T-cell (primary cell): ENCODE measurements at regions not wholly inside any gene's neighbourhood (a gene's known extent, or its start where the extent isn't known, plus 50 kb on each side); places are given as distances from the start of the nearest gene placed in this dataset.

Source experiments
- ATAC-seq, 4 experiments: fragments of 200-7000 bp in 3 of 4; fragments of 150-1000 bp in 1 of 4; cut with Tn5 transposase; replicated peaks in 1 of 4; 1 replicate in 3 of 4; 2 replicates in 1 of 4; pipeline ENCODE4 v1.10.0; 2021; ENCODE audit warnings: moderate library complexity in 3 of 4, mild to moderate bottlenecking in 2 of 4, moderate number of reproducible peaks in 1 of 4
- CTCF ChIA-PET, 2 donors: fragments of 300-600 bp; sonication (Branson Sonifier 250); formaldehyde crosslinking; loops; one replicate each; lab custom pipeline; 2022; ENCODE audit warnings: antibody characterized with exemption in 2 of 2; lab: Charles Lee
- POLR2A ChIA-PET, 2 donors: fragments of 300-600 bp; sonication (Branson Sonifier 250); formaldehyde crosslinking; loops; one replicate each; lab custom pipeline; 2022; ENCODE audit warnings: antibody characterized with exemption in 2 of 2; lab: Charles Lee
- DNase-seq, 35 experiments: peaks; one replicate each; pipeline versions ENCODE4 v3.0.0 to v3.0.0-alpha.2; 2013 to 2023
- H3K27ac ChIP-seq: one replicate; pipeline ENCODE4 v1.5.1; 2013; ENCODE audit warnings: low read length
- H3K27me3 ChIP-seq, 2 experiments: replicated peaks in 1 of 2; 1 replicate in 1 of 2; 2 replicates in 1 of 2; pipeline versions ENCODE4 v1.6.1 to v1.7.0; 2013; ENCODE audit warnings: low read length in 1 of 2, mixed read lengths in 1 of 2; ENCODE audit not compliant: control insufficient read depth in 2 of 2, insufficient read depth in 2 of 2; ENCODE audit errors: extremely low read depth in 1 of 2
- H3K36me3 ChIP-seq, 2 donors: 1 replicate in 1 of 2; 2 replicates in 1 of 2; pipeline versions ENCODE4 v1.6.1 to v1.7.0; 2013; ENCODE audit warnings: low read length in 1 of 2; ENCODE audit not compliant: control insufficient read depth in 2 of 2, insufficient read depth in 1 of 2; ENCODE audit errors: extremely low read depth in 1 of 2
- H3K4me1 ChIP-seq, 2 experiments: 1 replicate in 1 of 2; 2 replicates in 1 of 2; pipeline versions ENCODE4 v1.6.1 to v1.7.0; 2013; ENCODE audit warnings: low read length in 2 of 2, mixed read lengths in 1 of 2; ENCODE audit not compliant: insufficient read depth in 2 of 2, control insufficient read depth in 1 of 2; ENCODE audit errors: extremely low read depth in 1 of 2
- H3K4me3 ChIP-seq, 2 donors: 1 replicate in 1 of 2; 2 replicates in 1 of 2; pipeline versions ENCODE4 v1.5.1 to v1.7.0; 2013; ENCODE audit warnings: mild to moderate bottlenecking in 2 of 2, low read length in 1 of 2, moderate library complexity in 1 of 2; ENCODE audit not compliant: control insufficient read depth in 1 of 2; ENCODE audit errors: extremely low read depth in 1 of 2
- H3K9me3 ChIP-seq: 2 replicates; pipeline ENCODE4 v1.7.0; 2013
- H3K27ac Mint-ChIP-seq, 2 donors: one replicate each; pipeline ENCODE4 v1.8.0; 2020 to 2021; ENCODE audit warnings: mild to moderate bottlenecking in 2 of 2, mixed read lengths in 2 of 2
- H3K27me3 Mint-ChIP-seq, 2 donors: one replicate each; pipeline ENCODE4 v1.8.0; 2021 to 2022; ENCODE audit warnings: mixed read lengths in 2 of 2
- H3K36me3 Mint-ChIP-seq: one replicate; pipeline ENCODE4 v1.8.0; 2021; ENCODE audit warnings: mixed read lengths
- H3K4me1 Mint-ChIP-seq, 3 donors: one replicate each; pipeline ENCODE4 v1.8.0; 2020 to 2022; ENCODE audit warnings: mixed read lengths in 3 of 3, mild to moderate bottlenecking in 1 of 3
- H3K4me3 Mint-ChIP-seq, 3 donors: one replicate each; pipeline ENCODE4 v1.8.0; 2020 to 2022; ENCODE audit warnings: mild to moderate bottlenecking in 3 of 3, mixed read lengths in 3 of 3, moderate library complexity in 3 of 3
- H3K9me3 Mint-ChIP-seq, 3 donors: one replicate each; pipeline ENCODE4 v1.8.0; 2020 to 2022; ENCODE audit warnings: mixed read lengths in 3 of 3
- WGBS: methylation state at CpG from one replicate; pipeline ENCODE4 v1.1.5; 2013; ENCODE audit warnings: missing lambda C conversion rate; ENCODE audit not compliant: insufficient coverage; 5-methylcytosine and 5-hydroxymethylcytosine counted together

DNA sequence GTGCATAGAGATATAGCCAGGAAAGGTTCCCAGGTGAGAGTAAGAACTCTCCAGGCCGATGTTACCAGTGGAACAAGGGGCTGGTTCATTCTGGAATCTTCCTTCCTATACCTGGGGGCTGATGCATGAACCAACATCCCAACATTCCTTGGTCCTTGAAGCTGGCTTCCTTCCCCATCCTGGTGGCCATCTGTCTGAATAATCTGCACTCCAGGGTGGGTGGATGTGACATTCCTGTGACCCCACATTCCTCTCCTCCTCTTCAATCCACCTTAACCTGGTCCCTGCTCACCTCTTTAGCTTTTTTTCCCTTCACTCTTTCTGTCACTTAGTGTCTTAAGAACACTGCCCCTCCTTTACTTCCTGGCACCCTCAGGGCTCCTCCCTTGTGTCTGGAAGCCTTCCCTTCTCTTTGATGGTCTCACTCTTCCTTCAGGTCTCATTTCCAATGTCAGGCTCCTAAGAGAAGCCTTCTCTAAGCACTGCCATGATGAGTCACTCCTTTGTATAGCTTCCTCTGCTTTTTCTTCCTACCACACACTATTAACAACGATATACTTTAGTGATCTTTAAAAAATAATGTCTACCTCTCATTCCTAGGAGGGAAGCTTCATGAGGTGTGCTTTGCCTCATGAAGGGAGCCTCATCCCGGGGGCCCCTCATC lies 80.3 kb downstream of the BOD1 start:
- no peak overlapping the region for H3K4me3 ChIP-seq
- WGBS: 80% methylated on average over 1 of the region's 3 CpGs
- no peaks in the 10 kb centered on the region for H3K36me3 ChIP-seq
- no peak overlapping the region for H3K27ac Mint-ChIP-seq
- H3K4me1 ChIP-seq: no peaks in the 10 kb centered on the region
- CTCF ChIA-PET: no interaction called here
- no peaks in the 10 kb centered on the region for H3K9me3 ChIP-seq
- peaks cover 0 to 8% of the 10 kb centered on the region in 2 experiments for H3K27me3 ChIP-seq
- no peak for DNase-seq
- ATAC-seq: no peak
- H3K9me3 Mint-ChIP-seq: no peaks in the 10 kb centered on the region
- H3K36me3 Mint-ChIP-seq: no peaks in the 10 kb centered on the region
- POLR2A ChIA-PET: no interaction called here
- no peaks in the 10 kb centered on the region for H3K4me1 Mint-ChIP-seq
- no peak overlapping the region for H3K27ac ChIP-seq
- H3K27me3 Mint-ChIP-seq: peaks cover 17 to 31% of the 10 kb centered on the region in 2 donors
- H3K4me3 Mint-ChIP-seq: no peak overlapping the region

DNA sequence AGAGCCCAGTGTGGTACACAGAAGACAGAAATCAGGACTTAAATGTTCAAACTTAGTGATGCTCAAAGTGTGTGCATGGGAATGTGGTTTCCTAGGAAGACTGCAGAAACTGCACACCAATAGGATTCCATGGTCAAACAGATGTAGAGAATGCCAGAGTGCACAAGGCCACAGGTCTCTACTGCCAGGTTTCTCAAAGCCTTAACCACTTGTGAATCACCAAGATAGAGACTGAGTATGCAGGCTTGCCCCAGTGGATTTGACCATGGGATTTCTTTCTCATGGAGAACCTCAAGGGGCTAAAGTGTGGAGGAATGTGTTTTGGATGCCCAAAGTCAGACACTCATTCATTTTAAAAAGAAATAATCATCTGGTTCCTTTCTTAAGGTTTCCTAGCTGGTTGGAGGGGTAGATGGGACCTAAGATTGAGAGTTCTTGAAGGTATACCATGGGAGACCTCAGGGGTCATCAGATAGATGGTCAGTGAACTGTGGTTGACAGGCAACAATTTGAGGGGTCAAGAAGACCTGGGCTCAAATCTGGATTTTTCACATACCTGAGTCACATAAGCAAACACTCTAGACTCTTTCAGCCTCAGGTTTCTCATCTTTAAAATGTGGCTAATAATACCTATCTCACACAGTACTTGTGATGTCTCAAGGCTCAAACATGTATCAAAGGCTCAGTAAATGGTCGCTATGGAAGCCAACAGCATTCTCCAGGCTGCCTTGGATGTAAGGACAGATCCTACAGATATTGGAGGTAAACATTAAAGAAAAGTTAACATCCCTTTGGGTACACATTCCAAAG lies 81.1 kb downstream of the BOD1 start:
- Histone ChIP-seq H3K27me3 (peaks cover 0 to 8% of the 10 kb centered on the region in 2 experiments), H3K36me3 (no peaks in the 10 kb centered on the region), H3K4me3 (no peak overlapping the region), H3K4me1 (no peaks in the 10 kb centered on the region), H3K9me3 (no peaks in the 10 kb centered on the region), H3K27ac (no peak overlapping the region)
- DNase-seq (no peak), ATAC-seq (no peak)
- Mint-ChIP-seq H3K9me3 (no peaks in the 10 kb centered on the region), H3K36me3 (no peaks in the 10 kb centered on the region), H3K27me3 (peaks cover 17 to 25% of the 10 kb centered on the region in 2 donors), H3K4me1 (no peaks in the 10 kb centered on the region), H3K27ac (no peak overlapping the region), H3K4me3 (no peak overlapping the region)
- CTCF ChIA-PET: no interaction called here
- POLR2A ChIA-PET: no interaction called here
- WGBS: no CpG with 5 or more reads among the region's 1 CpG

DNA sequence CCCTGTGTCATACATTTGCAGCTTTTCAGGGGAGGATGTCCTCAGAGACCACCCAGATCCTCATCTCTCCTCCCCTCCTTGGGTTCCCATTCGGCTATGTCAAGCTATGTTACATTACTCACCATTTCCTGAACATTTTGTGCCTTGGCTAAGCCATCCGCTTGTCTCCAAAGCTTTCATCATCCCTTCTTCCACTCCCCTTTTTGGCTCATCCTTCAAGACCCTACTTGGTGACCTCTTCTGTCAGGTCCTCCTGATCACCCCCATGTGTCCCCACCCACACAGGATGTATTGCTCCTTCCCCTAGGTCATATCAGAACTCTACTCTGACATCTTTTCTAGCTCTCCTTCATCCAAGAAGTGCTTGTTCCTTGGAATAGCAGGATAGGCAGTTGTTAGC lies 81.8 kb downstream of the BOD1 start:
- CTCF ChIA-PET: interaction anchor here in 1 of 2 donors (0.6 kb wide), 1 partner anchor 1766 kb away, joined by 3 read pairs; no protein-coding TSS in a partner anchor
- no peaks in the 10 kb centered on the region for H3K36me3 ChIP-seq
- no peak overlapping the region for H3K27ac ChIP-seq
- Mint-ChIP-seq H3K27ac (no peak overlapping the region), H3K27me3 (peaks cover 13 to 22% of the 10 kb centered on the region in 2 donors), H3K9me3 (no peaks in the 10 kb centered on the region), H3K4me1 (no peaks in the 10 kb centered on the region), H3K36me3 (no peaks in the 10 kb centered on the region), H3K4me3 (no peak overlapping the region)
- 67% methylated on average over 2 of the region's 2 CpGs for WGBS
- H3K9me3 ChIP-seq: no peaks in the 10 kb centered on the region
- peaks cover 0 to 8% of the 10 kb centered on the region in 2 experiments for H3K27me3 ChIP-seq
- ATAC-seq (no peak), DNase-seq (no peak)
- POLR2A ChIA-PET: no interaction called here
- no peak overlapping the region for H3K4me3 ChIP-seq
- H3K4me1 ChIP-seq: no peaks in the 10 kb centered on the region

- no peak overlapping the region for H3K27ac Mint-ChIP-seq
- H3K4me1 Mint-ChIP-seq: no peaks in the 10 kb centered on the region
- H3K36me3 ChIP-seq: no peaks in the 10 kb centered on the region
- H3K9me3 ChIP-seq: no peaks in the 10 kb centered on the region
- no peak overlapping the region for H3K4me3 Mint-ChIP-seq
- peaks cover 13 to 21% of the 10 kb centered on the region in 2 donors for H3K27me3 Mint-ChIP-seq
- no peak overlapping the region for H3K4me3 ChIP-seq
- no peaks in the 10 kb centered on the region for H3K36me3 Mint-ChIP-seq
- CTCF ChIA-PET: no interaction called here
- no CpG with 5 or more reads among the region's 1 CpG for WGBS
- no peaks in the 10 kb centered on the region for H3K9me3 Mint-ChIP-seq
- no peak for ATAC-seq
- no peaks in the 10 kb centered on the region for H3K4me1 ChIP-seq
- POLR2A ChIA-PET: no interaction called here
- H3K27ac ChIP-seq: no peak overlapping the region
- peaks cover 0 to 8% of the 10 kb centered on the region in 2 experiments for H3K27me3 ChIP-seq
- DNase-seq: no peak
These were observed 82.4 kb downstream of the BOD1 start for GRCh38 chr5:173534031-173534430.

GRCh38 chr5:173532689-173533250 lies 83.7 kb downstream of the BOD1 start:
- 79% methylated on average over 5 of the region's 6 CpGs for WGBS
- Histone ChIP-seq H3K27me3 (peaks cover 0 to 10% of the 10 kb centered on the region in 2 experiments), H3K4me3 (no peak overlapping the region), H3K9me3 (no peaks in the 10 kb centered on the region), H3K4me1 (no peaks in the 10 kb centered on the region), H3K36me3 (no peaks in the 10 kb centered on the region), H3K27ac (no peak overlapping the region)
- Mint-ChIP-seq H3K4me1 (no peaks in the 10 kb centered on the region), H3K27ac (no peak overlapping the region), H3K27me3 (peaks cover 11 to 16% of the 10 kb centered on the region in 2 donors), H3K4me3 (no peak overlapping the region), H3K36me3 (no peaks in the 10 kb centered on the region), H3K9me3 (no peaks in the 10 kb centered on the region)
- POLR2A ChIA-PET: no interaction called here
- ATAC-seq (no peak), DNase-seq (no peak)
- CTCF ChIA-PET: no interaction called here

DNA sequence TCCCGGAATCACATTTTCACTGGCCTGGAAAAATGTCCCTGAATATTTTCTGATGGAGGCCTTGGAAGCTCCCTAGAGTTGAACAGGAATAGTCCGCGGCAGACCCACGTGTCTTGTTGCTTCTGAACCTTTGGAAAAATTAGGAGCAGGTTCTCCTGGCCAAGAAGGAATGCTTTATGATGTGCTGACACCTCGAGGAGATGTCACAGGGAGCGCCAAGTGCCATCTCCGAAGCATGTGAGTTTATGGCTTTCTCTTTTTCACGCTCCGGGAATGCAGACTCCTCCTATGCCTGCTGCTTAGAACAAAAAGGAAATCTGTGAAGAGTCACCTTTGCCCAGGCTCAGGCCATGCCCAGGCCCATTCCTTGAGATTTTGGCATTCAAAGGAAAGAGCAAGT lies 84.6 kb downstream of the BOD1 start:
- POLR2A ChIA-PET: no interaction called here
- Mint-ChIP-seq H3K36me3 (no peaks in the 10 kb centered on the region), H3K4me1 (no peaks in the 10 kb centered on the region), H3K9me3 (no peaks in the 10 kb centered on the region), H3K4me3 (no peak overlapping the region), H3K27me3 (peaks cover 7 to 15% of the 10 kb centered on the region in 2 donors), H3K27ac (no peak overlapping the region)
- no peaks in the 10 kb centered on the region for H3K4me1 ChIP-seq
- CTCF ChIA-PET: no interaction called here
- peaks cover 0 to 10% of the 10 kb centered on the region in 2 experiments for H3K27me3 ChIP-seq
- H3K9me3 ChIP-seq: no peaks in the 10 kb centered on the region
- no peak overlapping the region for H3K4me3 ChIP-seq
- no peak overlapping the region for H3K27ac ChIP-seq
- DNase-seq: no peak
- WGBS: 88% methylated on average over 9 of the region's 9 CpGs
- H3K36me3 ChIP-seq: no peaks in the 10 kb centered on the region
- ATAC-seq: no peak
